HEK293 (cell line): ENCODE measurements at regions not wholly inside any gene's neighbourhood (a gene's known extent, or its start where the extent isn't known, plus 50 kb on each side); places are given as distances from the start of the nearest gene placed in this dataset.

Experiments used
- PRDM4 ChIP-seq: fragments of 450-650 bp; formaldehyde crosslinking; IDR thresholded peaks from 2 replicates; pipeline ENCODE4 v1.5.1; 2017; ENCODE audit warnings: missing biosample characterization, missing genetic modification characterization
- ZNF239 ChIP-seq: fragments of 450-650 bp; formaldehyde crosslinking; IDR thresholded peaks from 2 replicates; pipeline ENCODE4 v1.5.1; 2016; ENCODE audit warnings: missing biosample characterization, missing genetic modification characterization
- ZNF654 ChIP-seq: fragments of 450-650 bp; formaldehyde crosslinking; IDR thresholded peaks from 2 replicates; pipeline ENCODE4 v1.5.1; 2016; ENCODE audit warnings: low read depth, missing biosample characterization, missing genetic modification characterization

GRCh38 chr7:70986297-70986696, 145.6 kb upstream of the GALNT17 start:
- TF ChIP-seq ZNF239 (tag by site-specific recombination) (no peak), ZNF654 (tag by site-specific recombination) (no peak), PRDM4 (tag by site-specific recombination) (no peak)
